AG04450 (cell line): ENCODE measurements at regions not wholly inside any gene's neighbourhood (a gene's known extent, or its start where the extent isn't known, plus 50 kb on each side); places are given as distances from the start of the nearest gene placed in this dataset.

Experiments used
- CTCF ChIA-PET: fragments of 300-600, 350-600 bp; formaldehyde crosslinking; extraction: SDS; loops from one replicate; lab custom pipeline; 2022; ENCODE audit warnings: antibody characterized with exemption, inconsistent platforms; lab: Charles Lee
- POLR2A ChIA-PET: fragments of 350-600 bp; formaldehyde crosslinking; extraction: SDS; loops from one replicate; lab custom pipeline; 2021; ENCODE audit warnings: antibody characterized with exemption, inconsistent platforms; lab: Yijun Ruan, JAX
- DNase-seq: peaks from one replicate; pipeline ENCODE4 v3.0.0-alpha.2; 2011; ENCODE audit warnings: low read depth, low spot score
- H3K27ac ChIP-seq: one replicate; pipeline ENCODE4 v1.5.1; 2012; ENCODE audit warnings: low read depth, low read length, control low read depth
- H3K27me3 ChIP-seq: one replicate; pipeline ENCODE4 v1.6.0; 2012; ENCODE audit warnings: low read length; ENCODE audit not compliant: control insufficient read depth, insufficient read depth
- H3K4me3 ChIP-seq: 2 replicates; pipeline ENCODE4 v1.5.1; 2011; ENCODE audit warnings: mild to moderate bottlenecking, low read depth, low read length, control low read depth
- H3K9me3 ChIP-seq: 2 replicates; pipeline ENCODE4 v1.5.1; 2012; ENCODE audit warnings: low read length; ENCODE audit not compliant: control insufficient read depth, insufficient read depth
- CTCF ChIP-seq: IDR thresholded peaks from 2 replicates; pipeline ENCODE4 v1.5.1; 2011; ENCODE audit warnings: low read depth, low read length, control low read depth, inconsistent platforms

- Histone ChIP-seq H3K9me3 (no peaks in the 10 kb centered on the region), H3K4me3 (no peak overlapping the region), H3K27me3 (peaks cover 2% of the 10 kb centered on the region), H3K27ac (no peak overlapping the region)
- TF ChIP-seq CTCF: no peak
- no peak for DNase-seq
- ChIA-PET POLR2A (no interaction called here), CTCF (interaction anchor here (1.1 kb wide), 1 partner anchor 10 kb away, joined by 5 read pairs; no protein-coding TSS in a partner anchor)
These were observed 399.3 kb upstream of the PODXL start for GRCh38 chr7:131955679-131956078.

- no peak for TF ChIP-seq CTCF
- POLR2A ChIA-PET: no interaction called here
These were observed 396.8 kb upstream of the PODXL start for GRCh38 chr7:131953184-131953583.

GRCh38 chr7:131952365-131952764, 395.9 kb upstream of the PODXL start:
- H3K27me3 ChIP-seq: peaks cover 3% of the 10 kb centered on the region
- H3K27ac ChIP-seq: no peak overlapping the region
- ChIA-PET CTCF (no interaction called here), POLR2A (no interaction called here)
- no peak for DNase-seq
- no peak for TF ChIP-seq CTCF
- no peaks in the 10 kb centered on the region for H3K9me3 ChIP-seq
- no peak overlapping the region for H3K4me3 ChIP-seq

More at GRCh38 chr7:131953184-131953583, 396.8 kb upstream of the PODXL start:
- Histone ChIP-seq H3K9me3 (no peaks in the 10 kb centered on the region), H3K27me3 (peaks cover 3% of the 10 kb centered on the region), H3K4me3 (no peak overlapping the region), H3K27ac (no peak overlapping the region)
- CTCF ChIA-PET: interaction anchor here (2.2 kb wide), 1 partner anchor 8 kb away, joined by 5 read pairs; no protein-coding TSS in a partner anchor
- no peak for DNase-seq

GRCh38 chr7:131950758-131951157, 394.3 kb upstream of the PODXL start:
- Histone ChIP-seq H3K9me3 (no peaks in the 10 kb centered on the region), H3K4me3 (no peak overlapping the region), H3K27me3 (peaks cover 3% of the 10 kb centered on the region), H3K27ac (no peak overlapping the region)
- CTCF ChIA-PET: no interaction called here
- POLR2A ChIA-PET: no interaction called here
- no peak for DNase-seq
- no peak for TF ChIP-seq CTCF

- CTCF ChIA-PET: no interaction called here
These were observed 393.2 kb upstream of the PODXL start for GRCh38 chr7:131949659-131950058.

More at GRCh38 chr7:131949659-131950058, 393.2 kb upstream of the PODXL start:
- DNase-seq: no peak
- POLR2A ChIA-PET: no interaction called here
- no peak for TF ChIP-seq CTCF
- Histone ChIP-seq H3K4me3 (no peak overlapping the region), H3K9me3 (no peaks in the 10 kb centered on the region; the same call in 1 of the 2 replicates), H3K27ac (no peak overlapping the region), H3K27me3 (peaks cover 8% of the 10 kb centered on the region)
